HepG2 (cell line): ENCODE measurements at regions not wholly inside any gene's neighbourhood (a gene's known extent, or its start where the extent isn't known, plus 50 kb on each side); places are given as distances from the start of the nearest gene placed in this dataset.

Source experiments
- ATAC-seq: fragments of 200-7000 bp; cut with Tn5 transposase; 3 replicates; pipeline ENCODE4 v1.9.1; 2020; ENCODE audit warnings: mild to moderate bottlenecking, moderate library complexity
- BruUV-seq: library from RNA; stranded (reverse); fragments of 400-500 nt; replicated peaks from 2 replicates; lab custom pipeline; 2021; lab: Mats Ljungman, UMichigan
- CTCF ChIA-PET: fragments of 300-600 bp; formaldehyde crosslinking; extraction: SDS; loops from one replicate; lab custom pipeline; 2021; ENCODE audit warnings: low total read pairs, inconsistent platforms, low intra/inter-chr PET ratio; lab: Yijun Ruan, JAX
- POLR2A ChIA-PET: fragments of 350-600 bp; sonication (Branson Sonifier 250); formaldehyde crosslinking; loops from one replicate; lab custom pipeline; 2020; ENCODE audit warnings: antibody characterized with exemption, inconsistent platforms; lab: Yijun Ruan, JAX
- DNase-seq: peaks from one replicate; pipeline ENCODE4 v3.0.0-alpha.2; 2015; ENCODE audit warnings: low spot score
- FAIRE-seq: peaks from 3 replicates; lab custom pipeline; 2011; peaks lifted over from hg19 to GRCh38; lab: Jason Lieb, UNC
- H2AFZ ChIP-seq: one replicate; pipeline ENCODE4 v1.6.1; 2011; ENCODE audit warnings: low read length, inconsistent platforms
- H3K27ac ChIP-seq: fragments of 300-600 bp; 3 replicates; pipeline ENCODE4 v1.8.0; 2011; ENCODE audit warnings: mixed run types, mild to moderate bottlenecking, mixed read lengths, low read length, inconsistent platforms; ENCODE audit not compliant: insufficient read depth; ENCODE audit errors: extremely low read length
- H3K27me3 ChIP-seq, 2 experiments: fragments of 200-600 bp in 1 of 2; 2 replicates in 1 of 2; 3 replicates in 1 of 2; pipeline versions ENCODE4 v1.6.0 to v1.8.0; 2011; ENCODE audit warnings: low read length in 2 of 2, mild to moderate bottlenecking in 2 of 2, moderate library complexity in 2 of 2, inconsistent platforms in 1 of 2; ENCODE audit not compliant: insufficient read depth in 2 of 2, control insufficient read depth in 1 of 2
- H3K36me3 ChIP-seq, 2 experiments: fragments of 200-600 bp in 1 of 2; replicated peaks in 1 of 2; 2 replicates in 1 of 2; 3 replicates in 1 of 2; pipeline versions ENCODE4 v1.5.1 to v1.8.0; 2011; ENCODE audit warnings: low read length in 2 of 2, inconsistent platforms in 1 of 2; ENCODE audit not compliant: insufficient read depth in 2 of 2, control insufficient read depth in 1 of 2
- H3K4me1 ChIP-seq: 2 replicates; pipeline ENCODE4 v1.5.1; 2012; ENCODE audit warnings: low read length, inconsistent platforms; ENCODE audit not compliant: insufficient read depth
- H3K4me2 ChIP-seq: 2 replicates; pipeline ENCODE4 v1.6.0; 2011; ENCODE audit warnings: low read depth, low read length, inconsistent platforms
- H3K4me3 ChIP-seq, 3 experiments: fragments of 200-600 bp in 1 of 3; sonication (generic), shearing (Covaris generic) in 1 of 3; replicated peaks in 1 of 3; 2 replicates each; pipeline ENCODE4 v1.5.1; 2011 to 2016; ENCODE audit warnings: low read length in 3 of 3, inconsistent platforms in 2 of 3, low read depth in 2 of 3, mild to moderate bottlenecking in 2 of 3, control low read depth in 1 of 3, mixed read lengths in 1 of 3; ENCODE audit not compliant: insufficient read depth in 1 of 3
- H3K79me2 ChIP-seq: one replicate; pipeline ENCODE4 v1.6.1; 2011; ENCODE audit warnings: low read length, inconsistent platforms; ENCODE audit not compliant: insufficient read depth
- H3K9ac ChIP-seq: 2 replicates; pipeline ENCODE4 v1.6.0; 2011; ENCODE audit warnings: mild to moderate bottlenecking, low read depth, low read length, inconsistent platforms; ENCODE audit not compliant: insufficient read depth
- H3K9me3 ChIP-seq: 2 replicates; pipeline ENCODE4 v1.5.1; 2012; ENCODE audit warnings: mild to moderate bottlenecking, low read length
- H4K20me1 ChIP-seq: 2 replicates; pipeline ENCODE4 v1.6.0; 2011; ENCODE audit warnings: inconsistent platforms, mild to moderate bottlenecking, low read length, moderate library complexity; ENCODE audit not compliant: insufficient read depth
- ATF6 ChIP-seq: sonication (generic); formaldehyde crosslinking; conservative IDR thresholded peaks from 2 replicates; pipeline ENCODE4 v1.4.0; 2020; ENCODE audit warnings: missing genetic modification reagents
- CBX1 ChIP-seq: IDR thresholded peaks from one replicate; pipeline ENCODE4 v1.6.1; 2016; ENCODE audit warnings: antibody characterized with exemption, low read depth
- CREM ChIP-seq, 2 experiments: sonication (generic) in 1 of 2; formaldehyde crosslinking in 1 of 2; IDR thresholded peaks; 2 replicates each; pipeline versions ENCODE4 v1.4.0 to v1.6.1; 2016 to 2020; ENCODE audit warnings: antibody characterized with exemption in 1 of 2, mild to moderate bottlenecking in 1 of 2, missing genetic modification reagents in 1 of 2
- EHMT2 ChIP-seq: fragments of 200-600 bp; sonication (generic); IDR thresholded peaks from 2 replicates; pipeline ENCODE4 v1.7.0; 2017; ENCODE audit warnings: antibody characterized with exemption, low read depth, low read length, borderline replicate concordance
- HOXA5 ChIP-seq: sonication (generic); formaldehyde crosslinking; IDR thresholded peaks from 2 replicates; pipeline ENCODE4 v1.4.0; 2020; ENCODE audit warnings: missing genetic modification reagents
- IKZF4 ChIP-seq: sonication (generic); formaldehyde crosslinking; IDR thresholded peaks from 2 replicates; pipeline ENCODE4 v1.5.1; 2020; ENCODE audit warnings: borderline replicate concordance, mild to moderate bottlenecking, low read depth, missing genetic modification reagents; ENCODE audit errors: not compliant biosample characterization
- PHF20 ChIP-seq: sonication (generic); formaldehyde crosslinking; IDR thresholded peaks from 2 replicates; pipeline ENCODE4 v1.5.0; 2020; ENCODE audit warnings: mild to moderate bottlenecking, missing genetic modification reagents
- PPARG ChIP-seq: conservative IDR thresholded peaks from 2 replicates; pipeline ENCODE4 v1.6.1; 2016; ENCODE audit warnings: missing biosample characterization, missing genetic modification reagents
- SNRNP70 ChIP-seq: fragments of 200-400 bp; formaldehyde crosslinking; IDR thresholded peaks from 2 replicates; pipeline ENCODE4 v1.6.1; 2017; ENCODE audit warnings: mild to moderate bottlenecking, low read depth, low read length, moderate library complexity
- SOX6 ChIP-seq, 2 experiments: fragments of 450-650 bp in 1 of 2; sonication (generic) in 1 of 2; formaldehyde crosslinking in 1 of 2; IDR thresholded peaks; 2 replicates each; pipeline versions ENCODE4 v1.4.0 to v1.6.1; 2017 to 2020; ENCODE audit warnings: antibody characterized with exemption in 1 of 2, mild to moderate bottlenecking in 1 of 2, missing genetic modification reagents in 1 of 2
- TEAD2 ChIP-seq: sonication (generic); formaldehyde crosslinking; IDR thresholded peaks from 2 replicates; pipeline ENCODE4 v1.9.0; 2021; ENCODE audit warnings: missing genetic modification reagents
- ZGPAT ChIP-seq: IDR thresholded peaks from 2 replicates; pipeline ENCODE4 v1.6.1; 2016; ENCODE audit warnings: mild to moderate bottlenecking
- ZMYM4 ChIP-seq: sonication (generic); formaldehyde crosslinking; IDR thresholded peaks from 2 replicates; pipeline ENCODE4 v1.8.1; 2023; ENCODE audit warnings: mild to moderate bottlenecking, missing genetic modification reagents
- ZNF124 ChIP-seq: sonication (generic); formaldehyde crosslinking; IDR thresholded peaks from 2 replicates; pipeline ENCODE4 v1.4.0; 2020; ENCODE audit warnings: missing genetic modification reagents
- ZNF790 ChIP-seq: sonication (generic); formaldehyde crosslinking; IDR thresholded peaks from 2 replicates; pipeline ENCODE4 v1.8.0; 2022; ENCODE audit warnings: missing genetic modification reagents, mild to moderate bottlenecking, borderline replicate concordance
- WGBS: methylation state at CpG from one replicate; pipeline ENCODE4 v1.1.6; 2017; ENCODE audit warnings: low lambda C conversion rate; 5-methylcytosine and 5-hydroxymethylcytosine counted together
- in situ Hi-C: cut with HindIII; loops from 2 replicates; pipeline ENCODE4 v1.10.0; 2017; ENCODE audit warnings: low pct_unique_long_range_greater_than_20kb; ENCODE audit not compliant: extremely low pct_ligation_motif_present
- intact Hi-C: fragments of 100-400 bp; cut with micrococcal nuclease; formaldehyde crosslinking; loops from one replicate; pipeline ENCODE4 v1.10.0; 2022; ENCODE audit not compliant: unreplicated experiment

- TF ChIP-seq PHF20 (CRISPR knock-in tag) (no peak), PPARG (CRISPR knock-in tag) (no peak), ZNF790 (CRISPR knock-in tag) (no peak), EHMT2 (no peak), ZNF124 (CRISPR knock-in tag) (no peak), ZMYM4 (no peak)
These were observed 210.0 kb upstream of the KITLG start (continued) for GRCh38 chr12:88790231-88790630.

GRCh38 chr12:88784166-88784565, 203.9 kb upstream of the KITLG start:
- ChIA-PET POLR2A (no interaction called here), CTCF (no interaction called here)
- Histone ChIP-seq H4K20me1 (no peaks in the 10 kb centered on the region), H3K4me3 (no peak overlapping the region), H3K27ac (no peak overlapping the region), H3K4me1 (no peaks in the 10 kb centered on the region), H3K27me3 (no peaks in the 10 kb centered on the region), H3K9ac (no peak overlapping the region), H3K36me3 (no peaks in the 10 kb centered on the region), H2AFZ (no peak overlapping the region), H3K9me3 (peaks cover 2% of the 10 kb centered on the region; the same call in 1 of the 2 replicates), H3K79me2 (no peaks in the 10 kb centered on the region), H3K4me2 (no peak overlapping the region)
- DNase-seq (no peak), FAIRE-seq (no peak), ATAC-seq (no peak)
- in situ Hi-C loops (no loop called here), intact Hi-C loops (no loop called here)
- 0% methylated on average over 1 of the region's 1 CpG for WGBS
- no TSS peak for BruUV-seq
- no peak for TF ChIP-seq CREM (IDR thresholded peaks at IDR 0.05)
- no peak for TF ChIP-seq CREM (CRISPR knock-in tag; IDR thresholded peaks at IDR 0.05)
- no peak for TF ChIP-seq TEAD2 (CRISPR knock-in tag)
- TF ChIP-seq ATF6 (CRISPR knock-in tag): no peak
- TF ChIP-seq SNRNP70: no peak
- TF ChIP-seq CBX1: no peak
- no peak for TF ChIP-seq IKZF4
- TF ChIP-seq HOXA5 (CRISPR knock-in tag): no peak
- TF ChIP-seq SOX6 (IDR thresholded peaks at IDR 0.05): no peak
- no peak for TF ChIP-seq SOX6 (CRISPR knock-in tag; IDR thresholded peaks at IDR 0.05)
- no peak for TF ChIP-seq ZGPAT (CRISPR knock-in tag)
